ENCODE measurements at regions not wholly inside any gene's neighbourhood (a gene's known extent, or its start where the extent isn't known, plus 50 kb on each side); places are given as distances from the start of the nearest gene placed in this dataset.

DNA sequence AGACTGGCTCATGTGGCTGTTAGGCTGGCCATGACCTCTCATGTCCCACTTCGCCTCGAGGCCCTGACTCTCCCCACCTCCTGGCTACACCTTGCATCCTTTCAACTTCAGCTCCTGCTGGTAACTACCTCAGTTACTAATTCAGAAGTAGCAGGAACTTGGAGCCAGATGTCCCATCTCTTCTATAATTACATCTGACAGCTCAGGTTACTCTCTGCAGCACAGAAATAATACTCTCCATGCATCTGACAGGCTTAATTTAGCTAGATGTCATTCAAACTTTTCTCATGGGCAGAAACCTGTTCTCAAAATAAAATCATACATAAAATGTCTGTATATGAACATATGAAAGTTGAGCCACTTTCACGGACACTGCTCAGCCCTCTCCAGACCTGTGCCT is 92.2 kb upstream of the IL33 start:
- no peak for DNase-seq (ENCODE audit: low read depth)
- no peak overlapping the region for H3K4me3 ChIP-seq (ENCODE audit: low read depth, low read length)
- TF ChIP-seq, protein P1, sequence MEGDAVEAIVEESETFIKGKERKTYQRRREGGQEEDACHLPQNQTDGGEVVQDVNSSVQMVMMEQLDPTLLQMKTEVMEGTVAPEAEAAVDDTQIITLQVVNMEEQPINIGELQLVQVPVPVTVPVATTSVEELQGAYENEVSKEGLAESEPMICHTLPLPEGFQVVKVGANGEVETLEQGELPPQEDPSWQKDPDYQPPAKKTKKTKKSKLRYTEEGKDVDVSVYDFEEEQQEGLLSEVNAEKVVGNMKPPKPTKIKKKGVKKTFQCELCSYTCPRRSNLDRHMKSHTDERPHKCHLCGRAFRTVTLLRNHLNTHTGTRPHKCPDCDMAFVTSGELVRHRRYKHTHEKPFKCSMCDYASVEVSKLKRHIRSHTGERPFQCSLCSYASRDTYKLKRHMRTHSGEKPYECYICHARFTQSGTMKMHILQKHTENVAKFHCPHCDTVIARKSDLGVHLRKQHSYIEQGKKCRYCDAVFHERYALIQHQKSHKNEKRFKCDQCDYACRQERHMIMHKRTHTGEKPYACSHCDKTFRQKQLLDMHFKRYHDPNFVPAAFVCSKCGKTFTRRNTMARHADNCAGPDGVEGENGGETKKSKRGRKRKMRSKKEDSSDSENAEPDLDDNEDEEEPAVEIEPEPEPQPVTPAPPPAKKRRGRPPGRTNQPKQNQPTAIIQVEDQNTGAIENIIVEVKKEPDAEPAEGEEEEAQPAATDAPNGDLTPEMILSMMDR (IDR thresholded peaks at IDR 0.05; ENCODE audit: low read depth, low read length, missing control alignments): no peak

GRCh38 chr9:6121707-6122106 is 93.9 kb upstream of the IL33 start:
- no peak overlapping the region for H3K4me3 ChIP-seq (ENCODE audit: low read depth, low read length)
- DNase-seq (ENCODE audit: low read depth): no peak
- TF ChIP-seq, protein P1 (IDR thresholded peaks at IDR 0.05; ENCODE audit: low read depth, low read length, missing control alignments): no peak

DNA sequence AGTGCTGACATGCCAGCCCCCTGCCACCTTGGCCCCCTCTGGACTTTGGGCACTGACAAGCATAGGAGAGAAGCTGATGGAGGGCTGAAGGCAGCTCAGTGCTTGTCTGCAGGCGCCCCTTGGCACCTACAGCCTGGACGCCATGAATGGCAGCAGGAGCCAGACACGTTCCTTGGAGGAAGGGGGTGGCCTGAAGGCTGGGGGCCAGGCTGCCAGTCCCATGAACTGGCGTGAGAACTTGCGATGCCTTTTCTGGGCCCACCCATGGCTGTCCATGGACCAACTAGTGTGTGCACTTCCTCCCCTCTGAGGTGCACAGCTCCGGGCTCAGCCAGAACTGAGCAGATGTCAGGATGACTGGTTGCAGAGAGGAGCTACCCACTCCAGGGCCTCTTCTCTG is 99.0 kb upstream of the RANBP6 start:
- H3K4me3 ChIP-seq (ENCODE audit: low read depth, low read length): no peak overlapping the region
- DNase-seq (ENCODE audit: low read depth): no peak
- TF ChIP-seq, protein P1 (IDR thresholded peaks at IDR 0.05; ENCODE audit: low read depth, low read length, missing control alignments): no peak

GRCh38 chr9:6113819-6114218 is 98.4 kb upstream of the RANBP6 start:
- DNase-seq (ENCODE audit: low read depth): no peak
- no peak overlapping the region for H3K4me3 ChIP-seq (ENCODE audit: low read depth, low read length)
- TF ChIP-seq, protein P1 (IDR thresholded peaks at IDR 0.05; ENCODE audit: low read depth, low read length, missing control alignments): no peak

DNA sequence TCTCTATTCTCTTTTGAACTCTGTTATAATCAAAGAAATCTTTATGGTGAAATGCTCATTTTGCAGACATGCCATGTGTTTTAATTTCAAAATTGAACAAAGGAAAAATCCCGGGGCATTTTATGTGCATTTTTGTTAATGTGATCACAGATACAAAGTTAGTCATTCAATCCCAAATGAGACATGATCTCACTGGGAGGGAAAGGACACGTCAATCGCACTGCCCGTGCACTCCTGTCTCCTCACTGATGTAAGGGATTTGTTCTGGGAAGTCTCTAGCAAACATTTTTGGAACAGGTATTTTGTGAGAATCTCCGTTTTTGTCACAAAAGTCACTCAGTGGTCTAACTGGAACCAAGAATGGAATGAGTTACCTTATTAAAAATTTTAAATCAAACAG is 97.9 kb upstream of the RANBP6 start:
- no peak overlapping the region for H3K4me3 ChIP-seq (ENCODE audit: low read depth, low read length)
- no peak for DNase-seq (ENCODE audit: low read depth)
- TF ChIP-seq, protein P1 (IDR thresholded peaks at IDR 0.05; ENCODE audit: low read depth, low read length, missing control alignments): no peak

DNA sequence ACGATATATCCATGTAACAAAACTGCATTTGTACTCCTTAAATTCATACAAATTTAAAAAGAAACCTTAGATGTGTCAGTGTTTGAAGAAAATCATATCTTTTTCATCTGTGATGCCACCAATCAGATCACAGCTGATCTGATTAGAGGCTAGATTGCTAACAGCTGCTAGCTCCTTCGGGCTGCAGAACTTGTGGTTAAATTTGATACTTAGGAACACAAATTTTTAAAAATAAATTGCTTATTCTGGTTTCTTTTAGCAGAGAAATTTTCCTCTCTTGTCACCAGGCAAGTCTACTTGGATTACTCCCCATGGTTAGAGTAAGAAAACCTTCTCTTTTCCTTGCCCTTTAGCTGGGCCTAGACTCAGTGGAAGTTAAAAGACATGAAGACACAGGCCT is 94.6 kb upstream of the RANBP6 start:
- TF ChIP-seq, protein P1 (IDR thresholded peaks at IDR 0.05; ENCODE audit: low read depth, low read length, missing control alignments): no peak
- DNase-seq (ENCODE audit: low read depth): no peak
- H3K4me3 ChIP-seq (ENCODE audit: low read depth, low read length): no peak overlapping the region

- H3K4me3 ChIP-seq (ENCODE audit: low read depth, low read length): no peak overlapping the region
- TF ChIP-seq, protein P1 (IDR thresholded peaks at IDR 0.05; ENCODE audit: low read depth, low read length, missing control alignments): no peak
- no peak for DNase-seq (ENCODE audit: low read depth)
Measured at GRCh38 chr9:6109571-6109970, 94.1 kb upstream of the RANBP6 start.

Measured in GM12864 (cell line).